CD4-positive, alpha-beta T cell (primary cell): ENCODE measurements at regions not wholly inside any gene's neighbourhood (a gene's known extent, or its start where the extent isn't known, plus 50 kb on each side); places are given as distances from the start of the nearest gene placed in this dataset.
"Not testable (repeated sequence)": the region's sequence is repeated elsewhere in the genome, so short reads cannot be mapped to it uniquely, and the experiment has no call there.

Experiments used
- ATAC-seq: fragments of 200-7000 bp; cut with Tn5 transposase; one replicate; pipeline ENCODE4 v1.10.0; 2022; ENCODE audit warnings: mild to moderate bottlenecking; ENCODE audit not compliant: poor library complexity
- CTCF ChIA-PET: fragments of 350-600 bp; sonication (Branson Sonifier 250); formaldehyde crosslinking; loops from one replicate; lab custom pipeline; 2021; ENCODE audit warnings: antibody characterized with exemption, inconsistent platforms; lab: Charles Lee
- POLR2A ChIA-PET: fragments of 350-600 bp; sonication (Branson Sonifier 250); formaldehyde crosslinking; loops from one replicate; lab custom pipeline; 2021; ENCODE audit warnings: antibody characterized with exemption, inconsistent platforms; lab: Charles Lee
- DNase-seq, 14 experiments: peaks; one replicate each; pipeline ENCODE4 v3.0.0-alpha.2; 2013 to 2020; ENCODE audit warnings: mixed read lengths in 2 of 14
- H3K27ac ChIP-seq, 2 donors: one replicate each; pipeline versions ENCODE4 v1.5.1 to v1.7.0; 2013; ENCODE audit warnings: low read length in 2 of 2, low read depth in 1 of 2, mild to moderate bottlenecking in 1 of 2
- H3K27me3 ChIP-seq, 2 experiments: 1 replicate in 1 of 2; 2 replicates in 1 of 2; pipeline versions ENCODE4 v1.6.1 to v1.7.0; 2013; ENCODE audit warnings: low read length in 2 of 2, control low read depth in 1 of 2, mild to moderate bottlenecking in 1 of 2, moderate library complexity in 1 of 2; ENCODE audit not compliant: insufficient read depth in 2 of 2, control insufficient read depth in 1 of 2
- H3K36me3 ChIP-seq: one replicate; pipeline ENCODE4 v1.6.1; 2013; ENCODE audit warnings: low read length, control low read depth; ENCODE audit not compliant: insufficient read depth
- H3K4me1 ChIP-seq: one replicate; pipeline ENCODE4 v1.6.1; 2013; ENCODE audit warnings: low read length, control low read depth; ENCODE audit not compliant: insufficient read depth
- H3K4me3 ChIP-seq: one replicate; pipeline ENCODE4 v1.5.1; 2013; ENCODE audit warnings: mild to moderate bottlenecking, low read length, moderate library complexity
- H3K9me3 ChIP-seq, 2 experiments: 1 replicate in 1 of 2; 2 replicates in 1 of 2; pipeline versions ENCODE4 v1.6.1 to v1.7.0; 2013; ENCODE audit warnings: low read length in 2 of 2, mild to moderate bottlenecking in 2 of 2, control low read depth in 1 of 2, moderate library complexity in 1 of 2; ENCODE audit not compliant: control insufficient read depth in 1 of 2, insufficient read depth in 1 of 2
- H3K27ac Mint-ChIP-seq: one replicate; pipeline ENCODE4 v1.8.0; 2020; ENCODE audit warnings: mixed read lengths
- H3K27me3 Mint-ChIP-seq: one replicate; pipeline ENCODE4 v1.8.0; 2021; ENCODE audit warnings: mixed read lengths
- H3K36me3 Mint-ChIP-seq: one replicate; pipeline ENCODE4 v1.8.0; 2021; ENCODE audit warnings: low read depth, mixed read lengths
- H3K4me1 Mint-ChIP-seq: one replicate; pipeline ENCODE4 v1.8.0; 2021; ENCODE audit warnings: low read depth, mixed read lengths
- H3K4me3 Mint-ChIP-seq: one replicate; pipeline ENCODE4 v1.8.0; 2020; ENCODE audit warnings: mild to moderate bottlenecking, mixed read lengths
- H3K9me3 Mint-ChIP-seq: one replicate; pipeline ENCODE4 v1.8.0; 2020; ENCODE audit warnings: mixed read lengths
- intact Hi-C, 2 experiments: fragments of 100-400 bp; cut with DNase I in 1 of 2; cut with micrococcal nuclease in 1 of 2; formaldehyde crosslinking; loops; one replicate each; pipeline versions ENCODE4 v1.15.1 to v1.9.0; 2023 to 2025; cut with DNase I, micrococcal nuclease
- TF ChIP-seq, protein P1 (sequence below): fragments of 200-600 bp; IDR thresholded peaks from one replicate; pipeline ENCODE4 v1.8.0; 2022; ENCODE audit warnings: antibody characterized with exemption, mild to moderate bottlenecking

DNA sequence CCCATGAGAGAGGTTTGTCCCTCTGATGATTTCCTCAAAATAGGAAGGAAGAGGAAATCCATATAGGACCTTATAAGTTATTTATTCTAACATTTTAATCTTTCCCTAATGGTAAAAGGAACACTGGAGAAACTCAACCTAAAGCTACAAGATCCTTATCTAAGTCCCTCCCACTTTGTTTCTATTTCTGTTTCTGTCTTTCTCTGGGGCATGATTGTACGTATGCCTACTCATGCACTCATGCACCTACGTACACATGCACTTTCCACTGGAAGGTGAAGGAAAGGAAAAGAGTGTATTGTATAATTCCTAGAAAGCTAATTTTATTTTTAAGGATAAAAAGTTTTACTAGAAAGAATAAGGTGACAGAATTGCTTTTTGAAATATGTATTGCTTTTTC lies 125.0 kb downstream of the RAB38 start:
- H3K9me3 ChIP-seq: no peaks in the 10 kb centered on the region
- Mint-ChIP-seq H3K27ac (no peak overlapping the region), H3K9me3 (no peaks in the 10 kb centered on the region), H3K4me3 (no peak overlapping the region), H3K36me3 (no peaks in the 10 kb centered on the region), H3K27me3 (no peaks in the 10 kb centered on the region), H3K4me1 (no peaks in the 10 kb centered on the region)
- no peak for DNase-seq
- H3K27ac ChIP-seq: no peak overlapping the region
- TF ChIP-seq, protein P1, sequence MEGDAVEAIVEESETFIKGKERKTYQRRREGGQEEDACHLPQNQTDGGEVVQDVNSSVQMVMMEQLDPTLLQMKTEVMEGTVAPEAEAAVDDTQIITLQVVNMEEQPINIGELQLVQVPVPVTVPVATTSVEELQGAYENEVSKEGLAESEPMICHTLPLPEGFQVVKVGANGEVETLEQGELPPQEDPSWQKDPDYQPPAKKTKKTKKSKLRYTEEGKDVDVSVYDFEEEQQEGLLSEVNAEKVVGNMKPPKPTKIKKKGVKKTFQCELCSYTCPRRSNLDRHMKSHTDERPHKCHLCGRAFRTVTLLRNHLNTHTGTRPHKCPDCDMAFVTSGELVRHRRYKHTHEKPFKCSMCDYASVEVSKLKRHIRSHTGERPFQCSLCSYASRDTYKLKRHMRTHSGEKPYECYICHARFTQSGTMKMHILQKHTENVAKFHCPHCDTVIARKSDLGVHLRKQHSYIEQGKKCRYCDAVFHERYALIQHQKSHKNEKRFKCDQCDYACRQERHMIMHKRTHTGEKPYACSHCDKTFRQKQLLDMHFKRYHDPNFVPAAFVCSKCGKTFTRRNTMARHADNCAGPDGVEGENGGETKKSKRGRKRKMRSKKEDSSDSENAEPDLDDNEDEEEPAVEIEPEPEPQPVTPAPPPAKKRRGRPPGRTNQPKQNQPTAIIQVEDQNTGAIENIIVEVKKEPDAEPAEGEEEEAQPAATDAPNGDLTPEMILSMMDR: no peak
- no peak overlapping the region for H3K4me3 ChIP-seq
- intact Hi-C loops: no loop called here
- no peak for ATAC-seq
- H3K27me3 ChIP-seq: peaks cover 0 to 6% of the 10 kb centered on the region in 2 experiments
- no peaks in the 10 kb centered on the region for H3K36me3 ChIP-seq
- no peaks in the 10 kb centered on the region for H3K4me1 ChIP-seq
- ChIA-PET POLR2A (no interaction called here), CTCF (no interaction called here)

DNA sequence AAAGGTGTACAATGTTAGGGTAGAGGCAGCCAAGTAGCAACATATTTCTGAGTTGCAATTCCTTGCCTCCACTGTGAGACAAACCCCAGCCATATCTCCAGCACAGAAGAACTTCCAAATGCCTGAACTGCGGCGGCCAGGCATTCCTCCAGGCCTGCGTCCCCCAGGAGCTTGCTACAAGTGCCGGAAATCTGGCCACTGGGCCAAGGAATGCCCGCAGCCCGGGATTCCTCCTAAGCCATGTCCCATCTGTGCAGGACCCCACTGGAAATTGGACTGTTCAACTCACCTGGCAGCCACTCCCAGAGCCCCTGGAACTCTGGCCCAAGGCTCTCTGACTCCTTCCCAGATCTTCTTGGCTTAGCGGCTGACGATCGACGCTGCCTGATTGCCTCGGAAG lies 130.0 kb downstream of the RAB38 start:
- H3K27me3 ChIP-seq, H3K4me3 Mint-ChIP-seq, intact Hi-C loops, CTCF ChIA-PET, ATAC-seq, POLR2A ChIA-PET, H3K4me3 ChIP-seq, H3K4me1 ChIP-seq, H3K27ac ChIP-seq, H3K9me3 Mint-ChIP-seq, H3K27ac Mint-ChIP-seq, H3K36me3 ChIP-seq, H3K4me1 Mint-ChIP-seq, H3K36me3 Mint-ChIP-seq, DNase-seq, H3K9me3 ChIP-seq: not testable (repeated sequence)
- H3K27me3 Mint-ChIP-seq: peaks cover 20% of the 10 kb centered on the region

- H3K9me3 Mint-ChIP-seq, POLR2A ChIA-PET, H3K27me3 ChIP-seq, H3K4me1 Mint-ChIP-seq, H3K36me3 Mint-ChIP-seq, H3K4me3 ChIP-seq, H3K4me3 Mint-ChIP-seq, H3K27ac ChIP-seq, H3K27ac Mint-ChIP-seq, ATAC-seq, H3K36me3 ChIP-seq, H3K9me3 ChIP-seq, intact Hi-C loops, H3K4me1 ChIP-seq, CTCF ChIA-PET, DNase-seq: not testable (repeated sequence)
- peaks cover 25% of the 10 kb centered on the region for H3K27me3 Mint-ChIP-seq
Observed at GRCh38 chr11:88044658-88045057, 130.6 kb downstream of the RAB38 start.

GRCh38 chr11:88043149-88043548 lies 132.1 kb downstream of the RAB38 start:
- peaks cover 30% of the 10 kb centered on the region for H3K27me3 Mint-ChIP-seq
- intact Hi-C loops: no loop called here
- no peak overlapping the region for H3K4me3 Mint-ChIP-seq
- peaks cover 0 to 5% of the 10 kb centered on the region in 2 experiments for H3K27me3 ChIP-seq
- no peaks in the 10 kb centered on the region for H3K36me3 Mint-ChIP-seq
- no peaks in the 10 kb centered on the region for H3K4me1 ChIP-seq
- H3K27ac Mint-ChIP-seq: no peak overlapping the region
- H3K36me3 ChIP-seq: no peaks in the 10 kb centered on the region
- ChIA-PET POLR2A (no interaction called here), CTCF (no interaction called here)
- DNase-seq: no peak
- no peak for ATAC-seq
- TF ChIP-seq, protein P1: no peak
- H3K4me3 ChIP-seq: no peak overlapping the region
- H3K9me3 Mint-ChIP-seq: no peaks in the 10 kb centered on the region
- no peaks in the 10 kb centered on the region for H3K4me1 Mint-ChIP-seq
- H3K27ac ChIP-seq: no peak overlapping the region
- H3K9me3 ChIP-seq: no peaks in the 10 kb centered on the region
